Vagina (tissue), 2 donors: ENCODE measurements at regions not wholly inside any gene's neighbourhood (a gene's known extent, or its start where the extent isn't known, plus 50 kb on each side); places are given as distances from the start of the nearest gene placed in this dataset.

Experiments
- DNase-seq, 2 donors: peaks; one replicate each; pipeline ENCODE4 v3.0.0-alpha.2; 2017; ENCODE audit errors: extremely low spot score in 2 of 2
- H3K27ac ChIP-seq: fragments of 200-600 bp; sonication (generic); one replicate; pipeline ENCODE4 v1.5.1; 2019
- H3K27me3 ChIP-seq: fragments of 200-600 bp; sonication (generic); one replicate; pipeline ENCODE4 v1.5.1; 2019
- H3K36me3 ChIP-seq, 2 donors: fragments of 200-600 bp; sonication (generic); one replicate each; pipeline ENCODE4 v1.5.1; 2017 to 2019
- H3K4me1 ChIP-seq: fragments of 200-600 bp; sonication (generic); one replicate; pipeline ENCODE4 v1.5.1; 2019
- H3K4me3 ChIP-seq, 2 donors: fragments of 200-600 bp; sonication (generic); 1 replicate in 1 of 2; 2 replicates in 1 of 2; pipeline ENCODE4 v1.5.1; 2016 to 2019
- H3K9me3 ChIP-seq: fragments of 200-600 bp; sonication (generic); one replicate; pipeline ENCODE4 v1.5.1; 2019
- POLR2A ChIP-seq, 2 donors: fragments of 450-650 bp; IDR thresholded peaks; one replicate each; pipeline ENCODE4 v1.6.1; 2017; ENCODE audit warnings: antibody characterized with exemption in 2 of 2, mild to moderate bottlenecking in 2 of 2, moderate library complexity in 2 of 2
- POLR2AphosphoS5 ChIP-seq, 2 donors: sonication (generic); formaldehyde crosslinking; IDR thresholded peaks; one replicate each; pipeline ENCODE4 v1.9.0; 2017; ENCODE audit warnings: antibody characterized with exemption in 2 of 2, mild to moderate bottlenecking in 2 of 2, low read depth in 1 of 2; ENCODE audit not compliant: insufficient read depth in 1 of 2
- intact Hi-C: fragments of 100-400 bp; cut with DNase I; formaldehyde crosslinking; loops from one replicate; pipeline ENCODE4 v1.15.1; 2023
- TF ChIP-seq, protein P1 (sequence below), 3 experiments: fragments of 450-650 bp in 2 of 3; fragments of 200-600 bp in 1 of 3; sonication (generic) in 1 of 3; IDR thresholded peaks; one replicate each; pipeline ENCODE4 v1.5.1; 2017 to 2019; ENCODE audit warnings: antibody characterized with exemption in 3 of 3, mild to moderate bottlenecking in 2 of 3, moderate library complexity in 2 of 3

DNA sequence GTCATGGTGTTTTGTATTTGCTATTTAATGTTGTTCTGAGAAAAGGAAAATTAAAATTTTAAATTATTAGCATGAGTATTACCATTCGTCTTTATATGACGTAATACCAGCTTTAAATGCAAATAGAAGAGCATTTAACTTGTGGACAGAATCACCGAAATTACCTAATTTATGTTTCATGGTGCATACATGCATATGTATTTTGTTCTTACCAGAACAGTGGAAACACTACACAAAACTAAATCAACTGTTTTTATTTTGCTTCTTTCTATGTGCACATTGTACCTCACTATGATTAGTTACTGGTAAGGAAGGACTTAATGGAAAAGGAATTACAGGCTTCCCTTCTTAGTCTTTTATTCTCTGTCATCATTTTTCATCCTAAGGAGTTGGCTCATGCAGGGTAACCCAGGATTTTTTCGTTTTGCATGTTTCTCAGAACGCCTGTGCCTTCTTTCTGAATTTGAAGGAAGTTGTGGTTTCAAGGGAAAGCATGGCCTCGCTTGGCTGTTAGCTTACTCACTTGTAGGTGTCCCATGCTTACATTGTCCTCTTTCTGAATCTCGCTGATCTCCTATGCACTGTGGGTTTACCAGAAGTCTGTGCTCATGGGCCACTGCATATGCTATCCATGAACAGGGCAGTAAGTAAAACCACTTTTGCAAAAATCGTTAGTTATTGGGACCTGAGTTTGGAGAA is 300.0 kb upstream of the PUDP start:
- Histone ChIP-seq H3K4me3 (no peak overlapping the region), H3K9me3 (no peaks in the 10 kb centered on the region), H3K27ac (no peak overlapping the region), H3K27me3 (no peaks in the 10 kb centered on the region), H3K4me1 (no peaks in the 10 kb centered on the region), H3K36me3 (no peaks in the 10 kb centered on the region)
- TF ChIP-seq, protein P1, sequence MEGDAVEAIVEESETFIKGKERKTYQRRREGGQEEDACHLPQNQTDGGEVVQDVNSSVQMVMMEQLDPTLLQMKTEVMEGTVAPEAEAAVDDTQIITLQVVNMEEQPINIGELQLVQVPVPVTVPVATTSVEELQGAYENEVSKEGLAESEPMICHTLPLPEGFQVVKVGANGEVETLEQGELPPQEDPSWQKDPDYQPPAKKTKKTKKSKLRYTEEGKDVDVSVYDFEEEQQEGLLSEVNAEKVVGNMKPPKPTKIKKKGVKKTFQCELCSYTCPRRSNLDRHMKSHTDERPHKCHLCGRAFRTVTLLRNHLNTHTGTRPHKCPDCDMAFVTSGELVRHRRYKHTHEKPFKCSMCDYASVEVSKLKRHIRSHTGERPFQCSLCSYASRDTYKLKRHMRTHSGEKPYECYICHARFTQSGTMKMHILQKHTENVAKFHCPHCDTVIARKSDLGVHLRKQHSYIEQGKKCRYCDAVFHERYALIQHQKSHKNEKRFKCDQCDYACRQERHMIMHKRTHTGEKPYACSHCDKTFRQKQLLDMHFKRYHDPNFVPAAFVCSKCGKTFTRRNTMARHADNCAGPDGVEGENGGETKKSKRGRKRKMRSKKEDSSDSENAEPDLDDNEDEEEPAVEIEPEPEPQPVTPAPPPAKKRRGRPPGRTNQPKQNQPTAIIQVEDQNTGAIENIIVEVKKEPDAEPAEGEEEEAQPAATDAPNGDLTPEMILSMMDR (IDR thresholded peaks at IDR 0.05), result no peak
- TF ChIP-seq POLR2A (IDR thresholded peaks at IDR 0.05) (no peak), POLR2AphosphoS5 (IDR thresholded peaks at IDR 0.05; ENCODE audit: insufficient read depth in 1 of 2, low read depth in 1 of 2) (no peak)
- no peak for DNase-seq
- intact Hi-C loops, result no loop called here

DNA sequence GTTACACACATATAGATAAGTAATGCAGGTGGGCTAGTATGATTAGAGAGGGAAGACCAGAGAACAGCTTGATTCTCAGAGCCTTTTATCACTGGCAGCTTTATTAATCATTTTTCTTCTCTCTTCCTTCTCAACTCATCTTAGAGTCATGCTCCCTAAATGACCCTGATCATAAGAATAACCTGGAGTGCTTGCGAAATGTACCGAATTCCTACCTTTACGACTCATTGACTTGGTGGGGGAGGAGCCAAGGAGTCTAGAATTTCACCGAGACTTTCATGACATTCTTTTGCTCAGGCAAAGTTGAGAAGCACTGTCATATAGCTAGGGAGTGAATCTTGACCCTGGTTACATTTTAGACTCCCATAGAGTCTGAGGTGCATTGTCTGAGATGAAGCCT is 298.9 kb upstream of the PUDP start:
- Histone ChIP-seq H3K27me3 (no peaks in the 10 kb centered on the region), H3K9me3 (no peaks in the 10 kb centered on the region), H3K27ac (no peak overlapping the region), H3K36me3 (no peaks in the 10 kb centered on the region), H3K4me1 (no peaks in the 10 kb centered on the region), H3K4me3 (no peak overlapping the region)
- no peak for DNase-seq
- no peak for TF ChIP-seq POLR2AphosphoS5 (IDR thresholded peaks at IDR 0.05; ENCODE audit: insufficient read depth in 1 of 2, low read depth in 1 of 2)
- intact Hi-C loops, result no loop called here

GRCh38 chrX:7444967-7445366 is 297.0 kb upstream of the PUDP start:
- Histone ChIP-seq H3K27me3 (no peaks in the 10 kb centered on the region), H3K4me3 (no peak overlapping the region), H3K4me1 (no peaks in the 10 kb centered on the region), H3K36me3 (no peaks in the 10 kb centered on the region), H3K27ac (no peak overlapping the region), H3K9me3 (no peaks in the 10 kb centered on the region)
- DNase-seq, result no peak
- TF ChIP-seq POLR2A (IDR thresholded peaks at IDR 0.05), result no peak
- TF ChIP-seq POLR2AphosphoS5 (IDR thresholded peaks at IDR 0.05; ENCODE audit: insufficient read depth in 1 of 2, low read depth in 1 of 2), result no peak
- TF ChIP-seq, protein P1 (IDR thresholded peaks at IDR 0.05), result no peak
- intact Hi-C loops, result no loop called here

- Histone ChIP-seq H3K4me3 (no peak overlapping the region), H3K27ac (no peak overlapping the region), H3K9me3 (no peaks in the 10 kb centered on the region), H3K27me3 (no peaks in the 10 kb centered on the region), H3K4me1 (no peaks in the 10 kb centered on the region), H3K36me3 (no peaks in the 10 kb centered on the region)
- intact Hi-C loops, result no loop called here
- TF ChIP-seq, protein P1 (IDR thresholded peaks at IDR 0.05), result no peak
- TF ChIP-seq POLR2A (IDR thresholded peaks at IDR 0.05) (no peak), POLR2AphosphoS5 (IDR thresholded peaks at IDR 0.05; ENCODE audit: insufficient read depth in 1 of 2, low read depth in 1 of 2) (no peak)
- DNase-seq, result no peak
Measured at GRCh38 chrX:7441586-7441985, 293.6 kb upstream of the PUDP start.

- H3K36me3 ChIP-seq, result no peaks in the 10 kb centered on the region
- no peaks in the 10 kb centered on the region for H3K4me1 ChIP-seq
- TF ChIP-seq, protein P1 (IDR thresholded peaks at IDR 0.05), result no peak
- TF ChIP-seq POLR2AphosphoS5 (IDR thresholded peaks at IDR 0.05; ENCODE audit: insufficient read depth in 1 of 2, low read depth in 1 of 2), result no peak
- H3K27ac ChIP-seq, result no peak overlapping the region
- no peak for DNase-seq
- H3K4me3 ChIP-seq, result no peak overlapping the region
- no peaks in the 10 kb centered on the region for H3K27me3 ChIP-seq
- intact Hi-C loops, result no loop called here
- no peaks in the 10 kb centered on the region for H3K9me3 ChIP-seq
Measured at GRCh38 chrX:7435822-7436221, 287.9 kb upstream of the PUDP start.
